Adrenal gland (tissue), 9 donors: ENCODE measurements at regions not wholly inside any gene's neighbourhood (a gene's known extent, or its start where the extent isn't known, plus 50 kb on each side); places are given as distances from the start of the nearest gene placed in this dataset.

Experiments used
- DNase-seq, 7 donors: peaks; one replicate each; pipeline ENCODE4 v3.0.0-alpha.2; 2019 to 2020
- H3K27ac ChIP-seq, 5 donors: fragments of 200-600 bp; sonication (generic) in 4 of 5; 1 replicate in 3 of 5; 2 replicates in 2 of 5; pipeline versions ENCODE4 v1.5.1 to v1.8.0; 2016 to 2020; ENCODE audit warnings: mild to moderate bottlenecking in 1 of 5
- H3K27me3 ChIP-seq: fragments of 200-600 bp; 2 replicates; pipeline ENCODE4 v1.8.0; 2021
- H3K36me3 ChIP-seq, 2 donors: fragments of 200-600 bp; replicated peaks in 1 of 2; 1 replicate in 1 of 2; 2 replicates in 1 of 2; pipeline versions ENCODE4 v1.5.1 to v1.8.0; 2018 to 2022
- H3K4me1 ChIP-seq, 2 donors: fragments of 200-600 bp; replicated peaks in 1 of 2; 1 replicate in 1 of 2; 2 replicates in 1 of 2; pipeline versions ENCODE4 v1.5.1 to v1.8.0; 2018 to 2021
- H3K4me3 ChIP-seq, 4 donors: fragments of 200-600 bp; sonication (generic) in 3 of 4; one replicate each; pipeline ENCODE4 v1.5.1; 2016 to 2018
- H3K9me3 ChIP-seq, 3 donors: fragments of 200-600 bp; sonication (generic) in 1 of 3; replicated peaks in 1 of 3; 1 replicate in 2 of 3; 2 replicates in 1 of 3; pipeline versions ENCODE4 v1.5.1 to v1.8.0; 2016 to 2021
- POLR2A ChIP-seq, 2 donors: fragments of 450-650 bp; IDR thresholded peaks; one replicate each; pipeline ENCODE4 v1.6.1; 2017; ENCODE audit warnings: antibody characterized with exemption in 2 of 2, mild to moderate bottlenecking in 2 of 2, moderate library complexity in 1 of 2
- WGBS, 4 donors: extraction: QIAGEN DNeasy Blood & Tissue Kit in 2 of 4; methylation state at CpG; one replicate each; pipeline versions ENCODE4 v1.1.5 to v1.1.7; 2013 to 2017; 5-methylcytosine and 5-hydroxymethylcytosine counted together
- intact Hi-C, 2 donors: fragments of 100-400 bp; cut with DNase I; formaldehyde crosslinking; loops; one replicate each; pipeline versions ENCODE4 v1.14.1 to v1.15.0; 2022 to 2023
- TF ChIP-seq, protein P1 (sequence below), 6 experiments: fragments of 450-650 bp in 4 of 6; fragments of 200-600 bp in 2 of 6; sonication (generic) in 1 of 6; IDR thresholded peaks; 1 replicate in 5 of 6; 2 replicates in 1 of 6; pipeline versions ENCODE4 v1.5.1 to v1.8.0; 2016 to 2021; ENCODE audit warnings: antibody characterized with exemption in 6 of 6, mild to moderate bottlenecking in 2 of 6, moderate library complexity in 1 of 6
- donor health status: healthy with polysubstance abuse.
- donor health status: Bipolar disorder and iron deficiency.
- donor health status: DM: yes; HTN: yes; CAD: no.
- donor health status: DM: no; HTN: no; CAD: no.
- donor health status: DM: no; HTN: no; CAD: no.

DNA sequence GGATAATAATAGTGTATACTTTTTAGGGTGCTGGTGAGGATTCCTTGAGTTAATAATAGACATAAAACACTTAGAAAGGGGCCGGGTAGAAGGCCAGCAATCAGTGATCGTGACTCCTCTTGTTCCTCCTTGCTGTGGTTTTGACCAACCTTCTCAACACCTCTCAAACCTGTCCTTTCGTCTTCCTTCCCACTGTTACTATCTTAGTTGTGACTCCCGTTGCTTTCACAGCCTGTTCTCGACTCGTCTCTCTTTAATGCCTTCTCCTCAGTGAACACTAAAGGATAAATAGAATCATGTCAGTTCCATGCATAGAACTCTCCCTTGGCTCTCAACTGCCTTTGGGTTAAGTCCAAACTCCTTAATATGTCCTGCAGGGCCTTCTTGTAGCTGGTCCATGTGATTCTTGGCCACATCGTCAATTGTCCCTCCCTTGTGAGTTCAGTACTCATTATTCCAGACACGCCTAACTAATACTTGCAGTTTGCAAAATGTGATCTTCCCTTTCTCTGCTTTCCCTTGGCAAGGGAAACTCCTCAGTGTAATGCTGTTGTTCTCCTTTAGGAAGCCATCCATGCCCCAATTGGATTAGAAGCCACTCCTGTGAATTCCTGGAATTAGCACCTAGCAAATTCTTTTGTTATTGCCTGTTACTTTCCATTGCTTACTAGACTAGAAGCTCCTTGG lies 164.9 kb downstream of the UTRN start:
- 74 to 88% (median 82%) methylated on average over 8 of the region's 8 CpGs for WGBS, 4 donors
- TF ChIP-seq, protein P1, sequence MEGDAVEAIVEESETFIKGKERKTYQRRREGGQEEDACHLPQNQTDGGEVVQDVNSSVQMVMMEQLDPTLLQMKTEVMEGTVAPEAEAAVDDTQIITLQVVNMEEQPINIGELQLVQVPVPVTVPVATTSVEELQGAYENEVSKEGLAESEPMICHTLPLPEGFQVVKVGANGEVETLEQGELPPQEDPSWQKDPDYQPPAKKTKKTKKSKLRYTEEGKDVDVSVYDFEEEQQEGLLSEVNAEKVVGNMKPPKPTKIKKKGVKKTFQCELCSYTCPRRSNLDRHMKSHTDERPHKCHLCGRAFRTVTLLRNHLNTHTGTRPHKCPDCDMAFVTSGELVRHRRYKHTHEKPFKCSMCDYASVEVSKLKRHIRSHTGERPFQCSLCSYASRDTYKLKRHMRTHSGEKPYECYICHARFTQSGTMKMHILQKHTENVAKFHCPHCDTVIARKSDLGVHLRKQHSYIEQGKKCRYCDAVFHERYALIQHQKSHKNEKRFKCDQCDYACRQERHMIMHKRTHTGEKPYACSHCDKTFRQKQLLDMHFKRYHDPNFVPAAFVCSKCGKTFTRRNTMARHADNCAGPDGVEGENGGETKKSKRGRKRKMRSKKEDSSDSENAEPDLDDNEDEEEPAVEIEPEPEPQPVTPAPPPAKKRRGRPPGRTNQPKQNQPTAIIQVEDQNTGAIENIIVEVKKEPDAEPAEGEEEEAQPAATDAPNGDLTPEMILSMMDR (IDR thresholded peaks at IDR 0.05): no peak
- TF ChIP-seq POLR2A (IDR thresholded peaks at IDR 0.05): no peak

DNA sequence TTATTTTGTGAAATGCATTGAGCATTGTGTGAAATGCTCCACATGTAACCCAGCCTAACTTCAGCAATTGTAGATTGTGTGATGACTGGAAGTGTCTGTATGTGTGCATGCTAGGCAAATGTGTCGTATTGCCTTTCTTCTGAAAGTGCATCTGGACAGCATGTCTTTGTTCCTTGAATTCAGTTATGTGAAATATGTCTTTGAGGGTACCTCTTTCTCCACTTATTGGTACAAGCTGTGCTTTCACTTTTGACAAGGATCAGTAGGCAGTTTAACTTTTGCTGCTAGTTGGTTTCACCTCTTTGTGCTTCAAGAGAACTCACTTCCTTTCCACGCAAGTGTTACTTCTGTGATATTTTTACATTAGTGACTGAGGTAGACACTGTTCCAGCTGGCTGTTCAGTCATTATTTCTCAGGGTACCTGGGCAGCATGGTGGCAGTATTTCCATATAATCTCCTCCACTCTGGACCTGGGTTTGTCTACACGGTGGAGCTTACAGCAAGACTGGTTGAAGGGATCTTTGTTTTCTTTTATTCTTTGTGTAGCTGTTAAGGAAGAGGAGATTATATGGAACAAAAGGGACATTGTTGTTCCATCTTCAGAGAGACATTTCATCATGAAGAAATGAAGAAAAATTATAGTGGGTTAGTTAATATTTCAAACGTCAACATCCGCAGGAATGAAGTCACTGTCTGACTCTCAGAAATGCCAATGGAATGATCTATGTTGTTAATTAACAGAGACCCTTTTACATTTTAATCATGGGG lies 175.4 kb downstream of the UTRN start:
- H3K27ac ChIP-seq: no peak overlapping the region
- H3K4me1 ChIP-seq: no peaks in the 10 kb centered on the region
- 78 to 89% (median 83%) methylated on average over 5 of the region's 5 CpGs for WGBS, 4 donors
- no peak overlapping the region for H3K4me3 ChIP-seq
- intact Hi-C loops: no loop called here
- TF ChIP-seq POLR2A (IDR thresholded peaks at IDR 0.05): no peak
- TF ChIP-seq, protein P1 (IDR thresholded peaks at IDR 0.05): no peak
- H3K9me3 ChIP-seq: no peaks in the 10 kb centered on the region
- no peak for DNase-seq
- H3K36me3 ChIP-seq: peaks cover 0 to 25% of the 10 kb centered on the region in 2 donors
- H3K27me3 ChIP-seq: no peaks in the 10 kb centered on the region

More for the DNA sequence above, 164.9 kb downstream of the UTRN start:
- Histone ChIP-seq H3K27me3 (no peaks in the 10 kb centered on the region), H3K4me3 (no peak overlapping the region), H3K9me3 (no peaks in the 10 kb centered on the region), H3K27ac (no peak overlapping the region), H3K36me3 (peaks cover 0 to 25% of the 10 kb centered on the region in 2 donors), H3K4me1 (no peaks in the 10 kb centered on the region)
- no peak for DNase-seq
- intact Hi-C loops: no loop called here

DNA sequence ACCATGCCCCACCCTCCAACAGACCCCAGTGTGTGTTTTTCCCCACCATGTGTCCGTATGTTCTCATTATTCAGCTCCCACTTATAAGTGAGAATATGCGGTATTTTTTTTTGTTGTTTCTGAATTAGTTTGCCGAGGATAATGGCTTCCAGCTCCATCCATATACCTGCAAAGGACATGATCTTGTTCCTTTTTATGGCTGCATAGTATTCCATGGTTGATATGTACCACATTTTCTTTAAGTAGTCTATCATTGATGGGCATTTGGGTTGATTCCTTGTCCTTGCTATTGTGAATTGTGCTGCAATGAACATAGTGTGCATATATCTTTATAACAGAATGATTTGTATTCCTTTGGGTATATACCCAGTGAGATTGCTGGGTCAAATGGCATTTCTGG lies 176.9 kb downstream of the UTRN start:
- no peak overlapping the region for H3K4me3 ChIP-seq
- 95 to 98% (median 96%) methylated on average over 3 of the region's 3 CpGs for WGBS, 4 donors
- H3K27ac ChIP-seq: no peak overlapping the region
- H3K9me3 ChIP-seq: no peaks in the 10 kb centered on the region
- no peaks in the 10 kb centered on the region for H3K4me1 ChIP-seq
- TF ChIP-seq, protein P1 (IDR thresholded peaks at IDR 0.05): no peak
- no peak for TF ChIP-seq POLR2A (IDR thresholded peaks at IDR 0.05)
- no peak for DNase-seq
- no peaks in the 10 kb centered on the region for H3K27me3 ChIP-seq
- peaks cover 0 to 27% of the 10 kb centered on the region in 2 donors for H3K36me3 ChIP-seq
- intact Hi-C loops: no loop called here

DNA sequence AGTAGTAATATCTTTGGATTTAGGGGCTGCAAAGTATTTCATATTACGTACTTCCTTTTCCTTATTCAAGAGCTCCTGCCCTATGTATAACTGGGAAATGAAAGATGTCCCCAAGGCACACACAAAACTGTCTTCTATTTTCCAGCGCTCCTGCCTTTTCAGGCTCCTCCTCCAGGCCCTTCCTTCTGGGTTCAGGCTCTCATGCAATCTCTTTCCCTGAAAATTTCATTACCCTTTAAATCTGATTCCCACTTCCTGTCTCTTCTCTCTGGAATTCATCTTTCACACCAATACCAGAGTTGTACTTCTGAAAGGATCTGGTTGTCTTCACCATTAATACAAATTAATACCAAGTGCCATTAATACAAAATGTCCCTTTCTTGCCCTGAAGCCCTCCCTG lies 181.6 kb downstream of the UTRN start:
- no peaks in the 10 kb centered on the region for H3K4me1 ChIP-seq
- no peaks in the 10 kb centered on the region for H3K9me3 ChIP-seq
- TF ChIP-seq, protein P1 (IDR thresholded peaks at IDR 0.05): no peak
- no peak for TF ChIP-seq POLR2A (IDR thresholded peaks at IDR 0.05)
- no peak overlapping the region for H3K4me3 ChIP-seq
- H3K36me3 ChIP-seq: peaks cover 0 to 11% of the 10 kb centered on the region in 2 donors
- no peaks in the 10 kb centered on the region for H3K27me3 ChIP-seq
- no peak for DNase-seq
- no peak overlapping the region for H3K27ac ChIP-seq
- intact Hi-C loops: no loop called here
- WGBS, 4 donors: 81 to 96% (median 92%) methylated on average over 2 of the region's 2 CpGs
